Neural cell (in vitro differentiated cells): ENCODE measurements at regions not wholly inside any gene's neighbourhood (a gene's known extent, or its start where the extent isn't known, plus 50 kb on each side); places are given as distances from the start of the nearest gene placed in this dataset.

Experiments used
- EP300 ChIP-seq: fragments of 450-650 bp; conservative IDR thresholded peaks from 2 replicates; pipeline ENCODE4 v1.6.1; 2014; ENCODE audit warnings: antibody characterized with exemption, mild to moderate bottlenecking, moderate library complexity; ENCODE audit not compliant: poor library complexity, severe bottlenecking
- POLR2AphosphoS5 ChIP-seq: IDR thresholded peaks from 2 replicates; pipeline ENCODE4 v1.6.1; 2012
- TF ChIP-seq, protein P1 (sequence below): fragments of 450-650 bp; IDR thresholded peaks from 2 replicates; pipeline ENCODE4 v1.5.1; 2014; ENCODE audit warnings: antibody characterized with exemption, mild to moderate bottlenecking, moderate library complexity; ENCODE audit not compliant: poor library complexity, severe bottlenecking

DNA sequence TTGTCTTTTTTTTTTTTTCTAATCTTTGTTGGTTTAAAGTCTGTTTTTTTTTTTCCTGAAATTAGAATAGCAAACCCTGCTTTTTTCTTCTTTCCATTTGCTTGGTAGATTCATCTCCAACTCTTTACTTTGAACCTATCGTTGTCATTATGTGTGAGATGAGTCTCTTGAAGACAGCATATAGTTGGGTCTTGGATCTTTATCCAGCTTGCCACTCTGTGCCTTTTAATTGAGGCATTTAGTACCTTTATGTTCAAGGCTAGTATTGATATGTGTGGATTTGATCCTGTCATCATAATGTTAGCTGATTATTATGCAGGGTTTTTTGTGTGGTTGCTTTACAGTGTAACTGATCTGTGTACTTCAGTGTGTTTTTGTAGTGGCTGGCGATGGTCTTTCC is 383.8 kb downstream of the MAN2A1 start:
- TF ChIP-seq, protein P1, sequence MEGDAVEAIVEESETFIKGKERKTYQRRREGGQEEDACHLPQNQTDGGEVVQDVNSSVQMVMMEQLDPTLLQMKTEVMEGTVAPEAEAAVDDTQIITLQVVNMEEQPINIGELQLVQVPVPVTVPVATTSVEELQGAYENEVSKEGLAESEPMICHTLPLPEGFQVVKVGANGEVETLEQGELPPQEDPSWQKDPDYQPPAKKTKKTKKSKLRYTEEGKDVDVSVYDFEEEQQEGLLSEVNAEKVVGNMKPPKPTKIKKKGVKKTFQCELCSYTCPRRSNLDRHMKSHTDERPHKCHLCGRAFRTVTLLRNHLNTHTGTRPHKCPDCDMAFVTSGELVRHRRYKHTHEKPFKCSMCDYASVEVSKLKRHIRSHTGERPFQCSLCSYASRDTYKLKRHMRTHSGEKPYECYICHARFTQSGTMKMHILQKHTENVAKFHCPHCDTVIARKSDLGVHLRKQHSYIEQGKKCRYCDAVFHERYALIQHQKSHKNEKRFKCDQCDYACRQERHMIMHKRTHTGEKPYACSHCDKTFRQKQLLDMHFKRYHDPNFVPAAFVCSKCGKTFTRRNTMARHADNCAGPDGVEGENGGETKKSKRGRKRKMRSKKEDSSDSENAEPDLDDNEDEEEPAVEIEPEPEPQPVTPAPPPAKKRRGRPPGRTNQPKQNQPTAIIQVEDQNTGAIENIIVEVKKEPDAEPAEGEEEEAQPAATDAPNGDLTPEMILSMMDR, result no peak
- no peak for TF ChIP-seq EP300
- no peak for TF ChIP-seq POLR2AphosphoS5
